ENCODE measurements at regions not wholly inside any gene's neighbourhood (a gene's known extent, or its start where the extent isn't known, plus 50 kb on each side); places are given as distances from the start of the nearest gene placed in this dataset.
A peak's percentile ranks its signal among the peaks of the same experiment; 100 is the strongest.

DNA sequence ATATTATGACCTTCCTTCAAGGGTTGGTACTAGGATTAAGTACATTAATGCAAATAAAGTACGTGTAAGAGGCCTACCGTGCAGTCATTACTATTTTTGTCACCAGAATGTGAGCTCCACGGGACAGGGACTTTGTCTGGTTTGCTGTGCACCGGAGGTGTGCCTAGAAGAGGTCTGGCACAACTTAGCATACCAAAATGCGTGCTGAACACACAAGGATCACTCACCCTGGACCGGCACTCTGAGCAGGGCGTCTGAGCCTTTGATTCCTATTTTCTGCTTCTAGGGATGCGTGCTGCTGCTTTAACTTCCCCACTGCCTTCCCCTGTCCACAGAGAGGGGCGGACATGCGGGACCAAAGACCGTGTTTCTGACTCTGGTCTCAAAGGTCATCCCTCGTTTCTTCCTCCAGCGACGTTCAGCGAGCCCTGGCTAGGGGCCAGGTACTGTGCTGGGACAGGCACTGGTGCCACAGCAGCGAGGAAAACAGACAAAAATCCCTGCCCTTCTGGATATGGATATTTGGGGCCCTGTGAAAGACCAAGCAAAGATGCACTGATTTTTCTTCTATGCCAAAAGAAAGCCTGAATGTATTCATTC is 222.7 kb downstream of the BMP7 start:
- H3K4me3 ChIP-seq (ENCODE audit: low read depth, low read length): no peak overlapping the region
- no peak for TF ChIP-seq CTCF (IDR thresholded peaks at IDR 0.05; ENCODE audit: borderline replicate concordance, insufficient read depth, low read depth, low read length)

- no peak overlapping the region for H3K4me3 ChIP-seq (ENCODE audit: low read depth, low read length)
- TF ChIP-seq CTCF (IDR thresholded peaks at IDR 0.05; ENCODE audit: borderline replicate concordance, insufficient read depth, low read depth, low read length): peak; percentile 16; the same call in 1 of the 2 replicates
Observed at GRCh38 chr20:57047281-57048026, 219.0 kb downstream of the BMP7 start.

GRCh38 chr20:57048027-57048869 is 218.2 kb downstream of the BMP7 start:
- peak; percentile 80 for TF ChIP-seq CTCF (IDR thresholded peaks at IDR 0.05; ENCODE audit: borderline replicate concordance, insufficient read depth, low read depth, low read length)
- H3K4me3 ChIP-seq (ENCODE audit: low read depth, low read length): no peak overlapping the region

DNA sequence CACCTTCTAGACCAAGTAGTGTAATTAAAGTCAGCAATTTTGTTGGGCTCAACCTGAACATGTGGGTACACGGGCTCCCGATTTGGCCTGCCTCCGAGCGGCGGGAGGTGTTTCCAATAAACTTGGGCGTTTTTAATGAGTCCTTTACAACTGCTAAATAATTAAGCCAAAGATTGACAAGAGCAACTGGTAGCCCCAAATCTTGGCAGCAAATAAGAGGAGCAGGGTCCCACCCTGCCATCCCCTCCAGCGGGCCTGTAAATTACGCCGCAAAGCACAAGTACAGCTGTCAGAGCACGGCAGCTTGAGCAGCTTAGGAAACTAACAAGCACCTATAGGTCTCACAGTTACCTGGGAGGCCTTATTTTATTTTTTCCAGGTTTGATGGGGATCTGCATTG is 217.1 kb downstream of the BMP7 start:
- no peak for TF ChIP-seq CTCF (IDR thresholded peaks at IDR 0.05; ENCODE audit: borderline replicate concordance, insufficient read depth, low read depth, low read length)
- no peak overlapping the region for H3K4me3 ChIP-seq (ENCODE audit: low read depth, low read length)

DNA sequence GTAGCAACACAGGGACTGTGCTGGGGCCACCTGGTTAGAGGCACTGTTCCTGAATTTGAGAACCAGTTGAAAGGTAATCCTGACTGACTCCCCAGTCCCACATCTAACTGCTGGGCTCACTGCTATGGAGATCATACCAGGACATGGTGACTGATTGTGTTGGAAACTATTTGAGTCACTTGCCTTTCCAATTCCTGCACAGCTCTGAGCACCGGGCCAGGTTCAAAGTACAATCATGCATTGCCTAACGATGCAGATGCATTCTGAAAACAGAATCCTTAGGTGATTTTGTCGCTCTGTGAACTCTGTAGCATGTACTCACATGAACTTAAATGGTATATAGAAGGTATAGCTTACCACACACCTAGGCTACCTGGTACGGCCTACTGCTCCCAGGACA is 215.3 kb downstream of the BMP7 start:
- H3K4me3 ChIP-seq (ENCODE audit: low read depth, low read length): no peak overlapping the region
- TF ChIP-seq CTCF (IDR thresholded peaks at IDR 0.05; ENCODE audit: borderline replicate concordance, insufficient read depth, low read depth, low read length): no peak

GRCh38 chr20:57053067-57053466 is 213.4 kb downstream of the BMP7 start:
- no peak overlapping the region for H3K4me3 ChIP-seq (ENCODE audit: low read depth, low read length)
- no peak for TF ChIP-seq CTCF (IDR thresholded peaks at IDR 0.05; ENCODE audit: borderline replicate concordance, insufficient read depth, low read depth, low read length)
